Stimulated activated CD4-positive, alpha-beta T cell treated with anti-CD3 and anti-CD28 coated beads, Interleukin-15, amount 100 ng/mL, for 48 hours (primary cell): ENCODE measurements at regions not wholly inside any gene's neighbourhood (a gene's known extent, or its start where the extent isn't known, plus 50 kb on each side); places are given as distances from the start of the nearest gene placed in this dataset.
A peak's percentile ranks its signal among the peaks of the same experiment; 100 is the strongest.
"Not testable (repeated sequence)": the region's sequence is repeated elsewhere in the genome, so short reads cannot be mapped to it uniquely, and the experiment has no call there.

Experiments
- DNase-seq, 2 donors: peaks; one replicate each; pipeline ENCODE4 v3.0.0-alpha.2; 2020; ENCODE audit warnings: low read depth in 2 of 2

- DNase-seq: not testable (repeated sequence)
These were observed 54.7 kb upstream of the NBPF15 start for GRCh38 chr1:144516172-144516571.

GRCh38 chr1:144516906-144517305, 55.4 kb upstream of the NBPF15 start:
- DNase-seq: not testable (repeated sequence)

GRCh38 chr1:144518439-144518838, 57.0 kb upstream of the NBPF15 start:
- DNase-seq: not testable (repeated sequence)

GRCh38 chr1:144519528-144520189, 58.2 kb upstream of the NBPF15 start:
- DNase-seq: not testable (repeated sequence)

GRCh38 chr1:144523661-144524407, 62.4 kb upstream of the NBPF15 start:
- DNase-seq: peak in 1 of 2 donors; percentile 58

GRCh38 chr1:144532156-144532607, 60.5 kb upstream of the PPIAL4F start:
- not testable (repeated sequence) for DNase-seq

GRCh38 chr1:144533480-144533879, 59.2 kb upstream of the PPIAL4F start:
- DNase-seq: not testable (repeated sequence)

- not testable (repeated sequence) for DNase-seq
These were observed 58.4 kb upstream of the PPIAL4F start for GRCh38 chr1:144534286-144534685.

- not testable (repeated sequence) for DNase-seq
These were observed 56.0 kb upstream of the PPIAL4F start for GRCh38 chr1:144536677-144537076.

- DNase-seq: not testable (repeated sequence)
These were observed 55.5 kb upstream of the PPIAL4F start for GRCh38 chr1:144537234-144537633.

- DNase-seq: not testable (repeated sequence)
These were observed 54.0 kb upstream of the PPIAL4F start for GRCh38 chr1:144538736-144539135.

- DNase-seq: not testable (repeated sequence)
These were observed 53.3 kb upstream of the PPIAL4F start for GRCh38 chr1:144539191-144539960.
